ENCODE measurements at regions not wholly inside any gene's neighbourhood (a gene's known extent, or its start where the extent isn't known, plus 50 kb on each side); places are given as distances from the start of the nearest gene placed in this dataset.

DNA sequence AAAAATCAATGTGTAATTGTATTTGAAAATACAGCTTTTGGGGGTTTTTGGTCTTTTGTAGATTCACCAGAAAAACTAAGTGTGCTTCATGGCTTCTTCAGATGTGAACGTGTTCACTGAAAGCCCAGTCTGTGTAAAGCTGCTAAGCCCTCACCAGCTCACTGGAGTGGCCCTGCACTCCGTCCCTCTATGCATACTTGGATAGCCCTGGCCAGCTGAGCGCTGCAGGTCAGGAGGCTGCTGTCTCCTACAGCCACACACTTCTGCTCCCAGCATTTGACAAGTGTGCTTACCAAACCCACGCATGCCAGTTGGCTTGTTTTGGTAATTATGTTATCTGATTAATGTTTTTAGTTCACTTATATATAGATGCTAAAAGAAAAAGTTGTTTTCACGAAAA lies 163.5 kb downstream of the TLR5 start:
- no peak for DNase-seq
- H3K9me3 Mint-ChIP-seq = no peaks in the 10 kb centered on the region
- H3K27ac Mint-ChIP-seq = no peak overlapping the region
- H3K4me1 Mint-ChIP-seq = no peaks in the 10 kb centered on the region
- CTCF ChIA-PET = no interaction called here
- H3K27me3 Mint-ChIP-seq = no peaks in the 10 kb centered on the region
- H3K36me3 Mint-ChIP-seq = peaks cover 1% of the 10 kb centered on the region
- H3K4me3 Mint-ChIP-seq = no peak overlapping the region

GRCh38 chr1:222987674-222988076 lies 155.4 kb downstream of the TLR5 start:
- CTCF ChIA-PET = interaction anchor here (0.7 kb wide), 1 partner anchor 16 kb away, joined by 3 read pairs; no protein-coding TSS in a partner anchor
- no peak overlapping the region for H3K27ac Mint-ChIP-seq
- H3K27me3 Mint-ChIP-seq = no peaks in the 10 kb centered on the region
- no peaks in the 10 kb centered on the region for H3K36me3 Mint-ChIP-seq
- DNase-seq = no peak
- no peaks in the 10 kb centered on the region for H3K4me1 Mint-ChIP-seq
- no peaks in the 10 kb centered on the region for H3K9me3 Mint-ChIP-seq
- H3K4me3 Mint-ChIP-seq = no peak overlapping the region

DNA sequence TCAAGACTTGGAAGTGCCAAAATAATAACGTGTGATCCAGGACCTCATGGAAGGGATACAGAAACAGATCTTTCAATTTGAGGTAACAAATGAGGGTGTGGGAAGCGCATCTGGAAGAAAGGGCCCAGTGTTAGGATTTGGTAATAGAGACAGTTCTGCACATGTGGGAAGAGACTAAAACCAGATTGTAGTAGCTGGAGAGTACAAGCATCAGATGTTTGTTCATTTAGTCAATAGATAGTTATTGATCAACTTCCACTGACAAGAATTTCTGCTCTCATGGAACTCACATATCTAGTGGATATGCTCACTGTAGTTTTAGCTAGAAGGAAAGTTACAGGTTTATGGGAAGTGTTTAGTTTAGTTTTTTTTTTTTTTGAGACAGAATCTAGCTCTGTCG lies 153.6 kb downstream of the TLR5 start:
- Mint-ChIP-seq H3K27me3 (no peaks in the 10 kb centered on the region), H3K9me3 (no peaks in the 10 kb centered on the region), H3K36me3 (no peaks in the 10 kb centered on the region), H3K4me1 (no peaks in the 10 kb centered on the region), H3K4me3 (no peak overlapping the region), H3K27ac (no peak overlapping the region)
- no peak for DNase-seq
- CTCF ChIA-PET = no interaction called here

GRCh38 chr1:222991177-222991576 lies 151.9 kb downstream of the TLR5 start:
- CTCF ChIA-PET = no interaction called here
- Mint-ChIP-seq H3K36me3 (no peaks in the 10 kb centered on the region), H3K27me3 (no peaks in the 10 kb centered on the region)

GRCh38 chr1:222991908-222992307 lies 151.1 kb downstream of the TLR5 start:
- DNase-seq = no peak
- no peaks in the 10 kb centered on the region for H3K27me3 Mint-ChIP-seq
- no peaks in the 10 kb centered on the region for H3K9me3 Mint-ChIP-seq
- H3K4me3 Mint-ChIP-seq = no peak overlapping the region
- CTCF ChIA-PET = no interaction called here
- H3K4me1 Mint-ChIP-seq = no peaks in the 10 kb centered on the region
- no peak overlapping the region for H3K27ac Mint-ChIP-seq
- no peaks in the 10 kb centered on the region for H3K36me3 Mint-ChIP-seq

More at GRCh38 chr1:222991177-222991576, 151.9 kb downstream of the TLR5 start:
- Mint-ChIP-seq H3K9me3 (no peaks in the 10 kb centered on the region), H3K27ac (no peak overlapping the region), H3K4me3 (no peak overlapping the region), H3K4me1 (no peaks in the 10 kb centered on the region)
- DNase-seq = no peak

GRCh38 chr1:222994511-222995235 lies 148.4 kb downstream of the TLR5 start:
- no peak overlapping the region for H3K4me3 Mint-ChIP-seq
- no peak overlapping the region for H3K27ac Mint-ChIP-seq
- no peak for DNase-seq
- no peaks in the 10 kb centered on the region for H3K27me3 Mint-ChIP-seq
- CTCF ChIA-PET = no interaction called here
- H3K36me3 Mint-ChIP-seq = no peaks in the 10 kb centered on the region
- no peaks in the 10 kb centered on the region for H3K4me1 Mint-ChIP-seq
- no peaks in the 10 kb centered on the region for H3K9me3 Mint-ChIP-seq

DNA sequence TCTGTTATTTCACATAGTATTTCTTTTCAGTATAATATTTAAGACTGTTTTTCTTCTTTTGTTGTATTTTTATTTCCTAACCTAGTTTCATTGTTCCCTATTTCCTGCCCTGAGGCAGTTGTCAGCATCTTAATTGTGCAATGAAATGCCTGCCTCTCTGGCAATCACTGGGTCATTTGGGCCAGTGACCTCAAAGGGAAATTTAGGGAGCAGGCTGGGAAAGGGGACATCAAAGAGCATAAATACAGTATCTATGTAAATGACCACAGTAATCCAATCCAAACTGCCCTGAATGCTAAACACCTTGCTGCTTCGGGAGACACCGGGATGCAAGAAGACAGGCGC lies 147.8 kb downstream of the TLR5 start:
- Mint-ChIP-seq H3K9me3 (no peaks in the 10 kb centered on the region), H3K36me3 (no peaks in the 10 kb centered on the region), H3K4me1 (no peaks in the 10 kb centered on the region), H3K4me3 (no peak overlapping the region), H3K27me3 (no peaks in the 10 kb centered on the region), H3K27ac (no peak overlapping the region)
- no peak for DNase-seq
- CTCF ChIA-PET = no interaction called here

GRCh38 chr1:222995620-222996309 lies 147.3 kb downstream of the TLR5 start:
- CTCF ChIA-PET = interaction anchor here (1.1 kb wide), 1 partner anchor 128 kb away, joined by 6 read pairs; no protein-coding TSS in a partner anchor
- H3K4me3 Mint-ChIP-seq = no peak overlapping the region
- H3K9me3 Mint-ChIP-seq = no peaks in the 10 kb centered on the region
- no peaks in the 10 kb centered on the region for H3K36me3 Mint-ChIP-seq
- DNase-seq = no peak
- no peaks in the 10 kb centered on the region for H3K4me1 Mint-ChIP-seq
- H3K27ac Mint-ChIP-seq = no peak overlapping the region
- no peaks in the 10 kb centered on the region for H3K27me3 Mint-ChIP-seq

DNA sequence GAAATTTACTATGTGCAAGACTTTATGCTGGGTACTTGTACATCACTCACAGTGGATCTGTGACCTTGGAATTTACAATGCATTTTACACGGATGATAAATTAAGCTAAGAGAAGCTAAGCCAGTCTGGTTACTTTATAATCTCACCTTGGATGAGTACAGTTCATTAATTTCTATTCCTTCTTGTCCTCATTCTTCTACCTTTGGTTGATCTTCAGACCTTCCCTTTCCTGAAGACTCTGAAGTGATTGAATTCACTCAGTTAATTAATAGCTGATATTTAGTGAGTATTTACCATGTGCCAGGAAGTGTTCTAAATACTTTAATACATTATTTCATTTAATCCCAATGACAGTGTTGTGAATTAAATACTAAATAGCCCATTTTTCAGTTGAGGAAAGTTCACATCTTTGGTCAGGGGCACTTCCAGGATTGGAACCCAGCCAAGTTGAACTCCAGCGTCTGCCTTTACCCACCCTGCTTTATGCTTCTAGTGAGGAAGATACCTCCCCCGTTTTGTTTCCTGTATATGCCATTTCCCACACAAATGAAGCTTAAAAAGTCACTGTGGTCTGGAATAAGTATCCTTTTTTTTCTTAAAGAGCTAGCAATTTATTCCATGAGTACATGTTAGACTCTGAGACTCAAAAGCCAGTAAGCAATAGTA lies 146.6 kb downstream of the TLR5 start:
- DNase-seq = no peak
- Mint-ChIP-seq H3K4me1 (no peaks in the 10 kb centered on the region), H3K36me3 (no peaks in the 10 kb centered on the region), H3K4me3 (no peak overlapping the region), H3K27ac (no peak overlapping the region), H3K27me3 (no peaks in the 10 kb centered on the region), H3K9me3 (no peaks in the 10 kb centered on the region)
- CTCF ChIA-PET = interaction anchor here (1.1 kb wide), 1 partner anchor 127 kb away, joined by 6 read pairs; no protein-coding TSS in a partner anchor

- CTCF ChIA-PET = no interaction called here
- Mint-ChIP-seq H3K36me3 (no peaks in the 10 kb centered on the region), H3K27ac (no peak overlapping the region), H3K4me1 (no peaks in the 10 kb centered on the region), H3K27me3 (no peaks in the 10 kb centered on the region), H3K9me3 (no peaks in the 10 kb centered on the region), H3K4me3 (no peak overlapping the region)
- no peak for DNase-seq
These were observed 142.4 kb downstream of the TLR5 start for GRCh38 chr1:223000632-223001031.

DNA sequence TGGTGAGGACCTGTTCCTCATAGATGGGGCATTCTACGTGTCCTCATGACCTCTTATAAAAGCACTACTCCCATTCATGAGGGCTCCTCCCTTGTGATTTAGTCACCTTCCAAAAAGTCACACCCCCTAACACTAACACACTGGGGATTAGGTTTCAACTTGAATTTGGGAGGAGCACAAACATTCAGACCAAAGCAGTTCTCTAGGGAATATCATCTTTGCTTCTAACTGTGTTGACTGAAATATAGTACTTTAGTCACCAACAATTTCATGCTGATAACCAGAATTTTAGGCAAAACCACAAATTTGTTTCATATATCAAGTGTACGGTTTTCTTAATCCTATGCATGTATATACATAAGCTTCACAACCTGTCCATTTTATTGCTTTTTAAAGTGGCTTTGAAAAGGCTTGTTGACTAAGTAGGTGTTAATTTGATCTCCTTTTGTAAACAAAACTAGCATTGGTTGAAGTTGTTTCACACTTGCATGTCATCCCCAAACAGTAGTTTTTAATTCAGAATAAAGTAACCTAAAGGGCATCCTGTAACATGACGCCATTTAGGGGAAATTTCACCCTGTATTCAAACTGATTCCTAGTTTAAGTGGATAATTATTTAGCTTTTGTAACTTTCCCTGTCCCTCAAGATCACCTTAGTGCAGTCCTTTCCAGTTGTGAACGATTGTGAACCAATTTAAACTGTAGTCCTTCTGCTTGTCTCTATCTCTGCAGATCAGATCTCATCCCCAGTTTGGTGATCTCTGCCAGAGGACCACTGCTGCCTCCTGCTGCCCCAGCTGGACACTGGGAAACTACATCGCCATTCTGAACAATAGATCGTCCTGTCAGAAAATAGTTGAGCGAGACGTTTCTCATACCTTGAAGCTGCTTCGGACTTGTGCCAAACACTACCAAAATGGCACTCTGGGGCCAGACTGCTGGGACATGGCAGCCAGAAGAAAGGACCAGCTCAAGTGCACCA lies 141.1 kb downstream of the TLR5 start:
- no peaks in the 10 kb centered on the region for H3K4me1 Mint-ChIP-seq
- H3K27me3 Mint-ChIP-seq = no peaks in the 10 kb centered on the region
- CTCF ChIA-PET = no interaction called here
- DNase-seq = no peak
- H3K4me3 Mint-ChIP-seq = no peak overlapping the region
- no peak overlapping the region for H3K27ac Mint-ChIP-seq
- H3K9me3 Mint-ChIP-seq = no peaks in the 10 kb centered on the region
- no peaks in the 10 kb centered on the region for H3K36me3 Mint-ChIP-seq

DNA sequence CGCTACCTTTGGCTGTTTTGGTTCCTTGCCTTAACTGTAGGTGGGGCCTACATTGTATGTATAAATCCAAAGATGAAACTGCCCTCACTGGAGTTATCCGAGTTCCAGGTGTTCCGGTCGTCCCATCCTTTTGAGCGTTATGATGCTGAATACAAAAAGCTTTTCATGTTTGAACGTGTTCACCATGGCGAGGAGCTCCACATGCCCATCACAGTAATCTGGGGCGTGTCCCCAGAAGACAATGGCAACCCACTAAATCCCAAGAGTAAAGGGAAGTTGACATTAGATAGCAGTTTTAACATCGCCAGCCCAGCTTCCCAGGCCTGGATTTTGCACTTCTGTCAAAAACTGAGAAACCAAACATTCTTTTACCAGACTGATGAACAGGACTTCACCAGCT lies 139.5 kb downstream of the TLR5 start:
- Mint-ChIP-seq H3K27me3 (no peaks in the 10 kb centered on the region), H3K9me3 (no peaks in the 10 kb centered on the region), H3K36me3 (no peaks in the 10 kb centered on the region), H3K27ac (no peak overlapping the region), H3K4me1 (no peaks in the 10 kb centered on the region), H3K4me3 (no peak overlapping the region)
- CTCF ChIA-PET = interaction anchor here (0.7 kb wide), 1 partner anchor 15 kb away, joined by 3 read pairs; no protein-coding TSS in a partner anchor
- DNase-seq = no peak

DNA sequence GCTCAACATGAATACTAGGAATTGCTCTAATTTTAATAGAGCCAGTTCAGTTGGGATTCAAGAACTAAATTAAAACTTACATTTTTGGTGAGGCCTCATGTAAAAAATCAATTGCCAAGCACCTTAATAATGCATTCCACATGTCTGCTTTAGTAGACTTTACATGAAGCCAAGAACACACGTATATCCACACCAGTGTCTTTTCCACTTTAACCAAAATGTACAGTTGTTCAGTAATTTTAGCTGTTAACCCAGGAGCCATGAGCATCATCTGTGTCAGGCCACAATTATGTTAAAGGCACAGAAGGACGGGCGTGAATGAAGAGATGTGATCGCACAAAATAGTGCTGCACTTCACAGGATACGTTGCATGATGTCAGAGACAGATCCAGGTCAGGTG lies 136.7 kb downstream of the TLR5 start:
- no peaks in the 10 kb centered on the region for H3K4me1 Mint-ChIP-seq
- H3K9me3 Mint-ChIP-seq = no peaks in the 10 kb centered on the region

More for the DNA sequence above, 136.7 kb downstream of the TLR5 start:
- Mint-ChIP-seq H3K27me3 (no peaks in the 10 kb centered on the region), H3K27ac (no peak overlapping the region), H3K36me3 (no peaks in the 10 kb centered on the region), H3K4me3 (no peak overlapping the region)
- DNase-seq = no peak
- CTCF ChIA-PET = no interaction called here

Measured in activated naive CD4-positive, alpha-beta T cell treated with anti-CD3 and anti-CD28 coated beads, Interleukin-2, amount 10 ng/mL, durations not matched to agents 7 days and 5 days (primary cell).